ENCODE measurements at regions not wholly inside any gene's neighbourhood (a gene's known extent, or its start where the extent isn't known, plus 50 kb on each side); places are given as distances from the start of the nearest gene placed in this dataset.

DNA sequence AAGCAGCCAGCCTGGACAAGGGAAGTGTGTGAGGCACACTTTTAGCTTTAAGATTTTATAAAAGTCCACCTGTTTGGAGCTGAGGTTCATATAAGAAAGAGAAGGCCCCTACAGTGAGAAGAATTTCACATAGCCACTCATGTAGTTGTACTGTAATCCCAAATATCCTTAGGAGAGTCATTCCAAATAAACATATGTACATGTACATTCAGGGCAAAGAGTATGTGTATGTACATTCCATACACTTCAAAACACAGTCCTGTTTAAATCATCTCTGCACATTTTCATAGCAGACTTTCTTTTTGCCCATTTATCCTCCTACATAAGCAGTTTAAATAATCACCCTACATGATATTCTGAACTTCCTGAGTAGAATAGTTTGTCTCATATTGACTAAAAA lies 87.6 kb downstream of the GPR65 start:
- in situ Hi-C loops (cut with HindIII; ENCODE audit: low pct_unique_long_range_greater_than_20kb, low sequenced_read_pairs): no loop called here
- no peaks in the 10 kb centered on the region for H3K9me3 ChIP-seq (ENCODE audit: control insufficient read depth, insufficient read depth, low read depth, low read length)
- H3K4me3 ChIP-seq (ENCODE audit: low read depth in 2 of 2, low read length in 2 of 2): no peak overlapping the region
- H3K27me3 ChIP-seq (ENCODE audit: control insufficient read depth, insufficient read depth, low read length): no peaks in the 10 kb centered on the region
- no peaks in the 10 kb centered on the region for H3K4me1 ChIP-seq (ENCODE audit: control insufficient read depth, insufficient read depth, low read length)
- ChIA-PET POLR2A (no interaction called here), CTCF (no interaction called here)
- ATAC-seq (no peak), DNase-seq (ENCODE audit: low read depth, low spot score) (no peak)
- no peak overlapping the region for H3K27ac ChIP-seq (ENCODE audit: low read length)
- intact Hi-C loops (cut with micrococcal nuclease; ENCODE audit: unreplicated experiment): loop anchor here (1.0 kb wide), 1 partner anchor 11 kb away; no protein-coding TSS in a partner anchor
- TF ChIP-seq REST (IDR thresholded peaks at IDR 0.05; ENCODE audit: insufficient read depth in 1 of 2, low read depth in 2 of 2, low read length in 1 of 2): no peak
- no TSS peak for BruUV-seq (replicated peaks)
- H3K36me3 ChIP-seq (ENCODE audit: control insufficient read depth, insufficient read depth, low read length): no peaks in the 10 kb centered on the region

- intact Hi-C loops (cut with micrococcal nuclease; ENCODE audit: unreplicated experiment): no loop called here
- CTCF ChIA-PET: no interaction called here
- Histone ChIP-seq H3K4me1 (ENCODE audit: control insufficient read depth, insufficient read depth, low read length) (no peaks in the 10 kb centered on the region), H3K27ac (ENCODE audit: low read length) (no peak overlapping the region), H3K9me3 (ENCODE audit: control insufficient read depth, insufficient read depth, low read depth, low read length) (no peaks in the 10 kb centered on the region), H3K36me3 (ENCODE audit: control insufficient read depth, insufficient read depth, low read length) (no peaks in the 10 kb centered on the region), H3K4me3 (ENCODE audit: low read depth in 2 of 2, low read length in 2 of 2) (no peak overlapping the region), H3K27me3 (ENCODE audit: control insufficient read depth, insufficient read depth, low read length) (no peaks in the 10 kb centered on the region)
- TF ChIP-seq CTCF (IDR thresholded peaks at IDR 0.05): no peak
- no peak for TF ChIP-seq POLR2AphosphoS5 (IDR thresholded peaks at IDR 0.05; ENCODE audit: low read depth, low read length)
- TF ChIP-seq REST (IDR thresholded peaks at IDR 0.05; ENCODE audit: insufficient read depth in 1 of 2, low read depth in 2 of 2, low read length in 1 of 2): no peak
- TF ChIP-seq SIN3A (IDR thresholded peaks at IDR 0.05; ENCODE audit: borderline replicate concordance, insufficient read depth, low read depth, low read length): no peak
- POLR2A ChIA-PET: no interaction called here
- ATAC-seq (no peak), DNase-seq (ENCODE audit: low read depth, low spot score) (no peak)
- BruUV-seq (replicated peaks): no TSS peak
- in situ Hi-C loops (cut with HindIII; ENCODE audit: low pct_unique_long_range_greater_than_20kb, low sequenced_read_pairs): no loop called here
Observed at GRCh38 chr14:88095791-88096190, 90.9 kb downstream of the GPR65 start.
